ENCODE measurements at regions not wholly inside any gene's neighbourhood (a gene's known extent, or its start where the extent isn't known, plus 50 kb on each side); places are given as distances from the start of the nearest gene placed in this dataset.

GRCh38 chr16:73737637-73738036 lies 559.0 kb upstream of the PSMD7 start:
- FAIRE-seq: no peak

GRCh38 chr16:73735954-73736353 lies 560.7 kb upstream of the PSMD7 start:
- no peak for FAIRE-seq

GRCh38 chr16:73735018-73735417 lies 561.6 kb upstream of the PSMD7 start:
- no peak for FAIRE-seq

GRCh38 chr16:73732681-73733080 lies 563.9 kb upstream of the PSMD7 start:
- no peak for FAIRE-seq

GRCh38 chr16:73732143-73732542 lies 564.5 kb upstream of the PSMD7 start:
- no peak for FAIRE-seq

GRCh38 chr16:73730481-73731090 lies 566.0 kb upstream of the PSMD7 start:
- FAIRE-seq: no peak

- no peak for FAIRE-seq
Observed at GRCh38 chr16:73725156-73725555, 571.5 kb upstream of the PSMD7 start.

- FAIRE-seq: no peak
Observed at GRCh38 chr16:73724503-73724902, 572.1 kb upstream of the PSMD7 start.

GRCh38 chr16:73717266-73717974 lies 579.2 kb upstream of the PSMD7 start:
- no peak for FAIRE-seq

GRCh38 chr16:73714976-73715375 lies 581.6 kb upstream of the PSMD7 start:
- FAIRE-seq: no peak

GRCh38 chr16:73713778-73714495 lies 582.7 kb upstream of the PSMD7 start:
- FAIRE-seq: no peak

- no peak for FAIRE-seq
Observed at GRCh38 chr16:73713251-73713650, 583.4 kb upstream of the PSMD7 start.

- FAIRE-seq: no peak
Observed at GRCh38 chr16:73711406-73712080, 585.1 kb upstream of the PSMD7 start.

- FAIRE-seq: no peak
Observed at GRCh38 chr16:73710526-73710925, 586.1 kb upstream of the PSMD7 start.

- FAIRE-seq: no peak
Observed at GRCh38 chr16:73707863-73708262, 588.8 kb upstream of the PSMD7 start.

- FAIRE-seq: no peak
Observed at GRCh38 chr16:73703891-73704290, 592.7 kb upstream of the PSMD7 start.

- no peak for FAIRE-seq
Observed at GRCh38 chr16:73697336-73697735, 599.3 kb upstream of the PSMD7 start.

- no peak for FAIRE-seq
Observed at GRCh38 chr16:73692861-73693260, 603.8 kb upstream of the PSMD7 start.

- no peak for FAIRE-seq
Observed at GRCh38 chr16:73683804-73684203, 612.8 kb upstream of the PSMD7 start.

- FAIRE-seq: no peak
Observed at GRCh38 chr16:73672135-73672534, 624.2 kb upstream of the ZFHX3 start.

GRCh38 chr16:73670836-73671820 lies 623.2 kb upstream of the ZFHX3 start:
- no peak for FAIRE-seq

- no peak for FAIRE-seq
Observed at GRCh38 chr16:73669535-73670274, 621.8 kb upstream of the ZFHX3 start.

All from G401.6 (cell line).